Type B pancreatic cell (in vitro differentiated cells): ENCODE measurements at regions not wholly inside any gene's neighbourhood (a gene's known extent, or its start where the extent isn't known, plus 50 kb on each side); places are given as distances from the start of the nearest gene placed in this dataset.

Source experiments
- DNase-seq: peaks from one replicate; pipeline ENCODE4 v3.0.0; 2021; ENCODE audit warnings: mixed read lengths; ENCODE audit not compliant: unreplicated experiment; ENCODE audit errors: extremely low spot score
- H3K27ac Mint-ChIP-seq: 2 replicates; pipeline ENCODE4 v1.8.0; 2021; ENCODE audit warnings: mild to moderate bottlenecking, mixed read lengths
- H3K27me3 Mint-ChIP-seq: 2 replicates; pipeline ENCODE4 v1.8.0; 2021; ENCODE audit warnings: mixed read lengths
- H3K36me3 Mint-ChIP-seq: 2 replicates; pipeline ENCODE4 v1.8.0; 2021; ENCODE audit warnings: mixed read lengths
- H3K4me1 Mint-ChIP-seq: one replicate; pipeline ENCODE4 v1.8.0; 2021; ENCODE audit warnings: mixed read lengths; ENCODE audit not compliant: unreplicated experiment
- H3K4me3 Mint-ChIP-seq: 2 replicates; pipeline ENCODE4 v1.8.0; 2021; ENCODE audit warnings: mild to moderate bottlenecking, mixed read lengths
- H3K9me3 Mint-ChIP-seq: 2 replicates; pipeline ENCODE4 v1.8.0; 2021; ENCODE audit warnings: mixed read lengths
- CTCF ChIP-seq: fragments of 200-600 bp; sonication (generic); conservative IDR thresholded peaks from 2 replicates; pipeline ENCODE4 v1.5.0; 2021; ENCODE audit warnings: antibody characterized with exemption, mild to moderate bottlenecking

GRCh38 chr12:132416827-132417226 lies 73.1 kb upstream of the FBRSL1 start:
- TF ChIP-seq CTCF = no peak
- Mint-ChIP-seq H3K36me3 (no peaks in the 10 kb centered on the region), H3K27me3 (peaks cover 38% of the 10 kb centered on the region), H3K4me3 (no peak overlapping the region), H3K27ac (no peak overlapping the region), H3K4me1 (peaks cover 13% of the 10 kb centered on the region), H3K9me3 (no peaks in the 10 kb centered on the region)
- DNase-seq = no peak

GRCh38 chr12:132416121-132416673 lies 73.8 kb upstream of the FBRSL1 start:
- peaks cover 37% of the 10 kb centered on the region for H3K27me3 Mint-ChIP-seq
- H3K36me3 Mint-ChIP-seq = no peaks in the 10 kb centered on the region
- no peak overlapping the region for H3K4me3 Mint-ChIP-seq
- no peak overlapping the region for H3K27ac Mint-ChIP-seq
- no peaks in the 10 kb centered on the region for H3K9me3 Mint-ChIP-seq
- TF ChIP-seq CTCF = no peak
- peaks cover 8% of the 10 kb centered on the region for H3K4me1 Mint-ChIP-seq
- no peak for DNase-seq

- Mint-ChIP-seq H3K27ac (no peak overlapping the region), H3K4me3 (no peak overlapping the region), H3K4me1 (peaks cover 8% of the 10 kb centered on the region), H3K9me3 (no peaks in the 10 kb centered on the region), H3K36me3 (no peaks in the 10 kb centered on the region), H3K27me3 (peaks cover 31% of the 10 kb centered on the region)
- TF ChIP-seq CTCF = no peak
- DNase-seq = no peak
Observed at GRCh38 chr12:132415327-132416120, 74.4 kb upstream of the FBRSL1 start.

GRCh38 chr12:132414634-132415326 lies 75.2 kb upstream of the FBRSL1 start:
- no peaks in the 10 kb centered on the region for H3K9me3 Mint-ChIP-seq
- peaks cover 4% of the 10 kb centered on the region for H3K4me1 Mint-ChIP-seq
- H3K27ac Mint-ChIP-seq = no peak overlapping the region
- no peak overlapping the region for H3K4me3 Mint-ChIP-seq
- H3K27me3 Mint-ChIP-seq = peaks cover 24% of the 10 kb centered on the region
- H3K36me3 Mint-ChIP-seq = no peaks in the 10 kb centered on the region
- DNase-seq = peak; percentile 85
- peak; percentile 94 for TF ChIP-seq CTCF

- no peak for DNase-seq
Observed at GRCh38 chr12:132413931-132414588, 75.9 kb upstream of the FBRSL1 start.

More at GRCh38 chr12:132413931-132414588, 75.9 kb upstream of the FBRSL1 start:
- no peak overlapping the region for H3K27ac Mint-ChIP-seq
- H3K36me3 Mint-ChIP-seq = no peaks in the 10 kb centered on the region
- no peak overlapping the region for H3K4me3 Mint-ChIP-seq
- H3K4me1 Mint-ChIP-seq = no peaks in the 10 kb centered on the region
- H3K9me3 Mint-ChIP-seq = no peaks in the 10 kb centered on the region
- H3K27me3 Mint-ChIP-seq = peaks cover 19% of the 10 kb centered on the region
- TF ChIP-seq CTCF = peak; percentile 89
